IPS-11a (cell line): ENCODE measurements at regions not wholly inside any gene's neighbourhood (a gene's known extent, or its start where the extent isn't known, plus 50 kb on each side); places are given as distances from the start of the nearest gene placed in this dataset.
"Not testable (repeated sequence)": the region's sequence is repeated elsewhere in the genome, so short reads cannot be mapped to it uniquely, and the experiment has no call there.

Experiments used
- H3K4me3 ChIP-seq: one replicate; pipeline ENCODE4 v1.5.1; 2013; ENCODE audit warnings: low read depth, low read length, control low read depth

- no peak overlapping the region for H3K4me3 ChIP-seq
These were observed 147.4 kb downstream of the ABHD5 start for GRCh38 chr3:43838009-43838758.

- H3K4me3 ChIP-seq: no peak overlapping the region
These were observed 148.1 kb downstream of the ABHD5 start for GRCh38 chr3:43838877-43839276.

GRCh38 chr3:43843386-43843785 lies 152.6 kb downstream of the ABHD5 start:
- no peak overlapping the region for H3K4me3 ChIP-seq

DNA sequence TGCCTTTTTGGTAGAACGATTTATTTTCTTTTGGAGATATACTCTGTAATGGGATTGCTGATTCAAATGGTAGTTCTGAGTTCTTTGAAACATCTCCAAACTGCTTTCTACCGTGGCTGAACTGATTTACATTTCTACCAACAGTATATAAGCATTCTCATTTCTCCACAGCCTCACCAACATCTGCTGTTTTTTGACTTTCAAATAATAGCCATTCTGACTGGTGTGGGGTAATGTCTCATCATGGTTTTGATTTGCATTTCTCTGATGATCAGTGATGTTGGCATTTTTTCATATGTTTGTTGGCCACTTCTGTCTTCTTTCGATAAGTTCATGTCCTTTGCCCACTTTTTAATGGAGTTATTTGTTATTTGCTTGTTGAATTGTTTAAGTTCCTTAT lies 154.0 kb downstream of the ABHD5 start:
- no peak overlapping the region for H3K4me3 ChIP-seq

GRCh38 chr3:43845553-43845952 lies 154.8 kb downstream of the ABHD5 start:
- not testable (repeated sequence) for H3K4me3 ChIP-seq

DNA sequence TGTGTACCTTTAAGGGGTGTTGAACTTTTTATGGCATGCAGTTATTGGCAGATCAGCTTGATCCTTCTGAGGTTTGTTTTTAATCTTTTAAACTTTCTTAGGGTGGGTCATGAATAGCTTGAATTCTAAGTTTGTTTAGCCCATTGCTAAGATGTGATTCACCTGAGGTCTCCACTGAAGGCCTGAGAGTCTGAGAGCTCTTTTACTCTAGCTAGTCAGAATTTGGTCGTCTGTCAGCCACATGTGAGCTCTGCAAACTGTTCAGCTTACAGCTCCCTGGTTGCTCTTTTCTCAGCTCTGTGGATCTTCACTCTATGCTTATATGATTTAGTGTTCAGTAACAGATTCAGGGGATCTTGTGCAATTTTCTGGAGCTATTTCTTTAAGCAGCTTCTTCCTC lies 161.3 kb downstream of the ABHD5 start:
- no peak overlapping the region for H3K4me3 ChIP-seq

- no peak overlapping the region for H3K4me3 ChIP-seq
These were observed 163.5 kb downstream of the ABHD5 start for GRCh38 chr3:43854283-43854682.

GRCh38 chr3:43854916-43855315 lies 164.2 kb downstream of the ABHD5 start:
- H3K4me3 ChIP-seq: no peak overlapping the region

DNA sequence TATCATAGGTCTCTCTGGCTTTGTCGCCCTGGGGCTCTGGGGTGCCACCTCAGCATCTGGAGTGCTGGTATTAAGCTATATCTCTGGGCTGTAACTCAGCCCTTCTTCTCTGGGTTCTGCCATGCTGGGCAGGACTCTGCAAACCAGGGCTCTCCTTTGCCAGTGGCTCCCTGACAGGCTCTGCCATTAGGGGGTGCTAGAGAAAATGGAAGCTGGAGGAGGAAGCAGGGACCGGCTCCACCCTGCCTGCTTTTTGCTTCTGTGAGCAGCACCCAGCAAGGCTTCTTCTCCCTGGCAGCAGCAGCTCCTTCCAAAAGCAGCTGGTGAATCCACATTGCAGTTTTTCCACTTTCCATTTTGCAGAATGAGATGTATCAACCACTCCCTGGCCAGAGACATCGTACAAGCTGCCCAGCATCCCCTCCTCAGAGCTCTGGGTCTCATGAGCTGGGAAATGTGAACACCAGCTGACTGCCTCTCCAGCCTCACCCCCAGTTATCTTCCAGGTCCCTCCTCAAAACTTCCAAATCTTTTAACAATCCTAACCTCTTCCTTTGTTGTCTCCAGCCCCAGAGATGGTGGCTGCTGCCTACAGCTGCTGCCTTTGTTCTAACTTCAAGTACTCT lies 165.0 kb downstream of the ABHD5 start:
- no peak overlapping the region for H3K4me3 ChIP-seq

GRCh38 chr3:43856351-43856750 lies 165.6 kb downstream of the ABHD5 start:
- H3K4me3 ChIP-seq: no peak overlapping the region

- no peak overlapping the region for H3K4me3 ChIP-seq
These were observed 166.0 kb downstream of the ABHD5 start for GRCh38 chr3:43856761-43857160.

DNA sequence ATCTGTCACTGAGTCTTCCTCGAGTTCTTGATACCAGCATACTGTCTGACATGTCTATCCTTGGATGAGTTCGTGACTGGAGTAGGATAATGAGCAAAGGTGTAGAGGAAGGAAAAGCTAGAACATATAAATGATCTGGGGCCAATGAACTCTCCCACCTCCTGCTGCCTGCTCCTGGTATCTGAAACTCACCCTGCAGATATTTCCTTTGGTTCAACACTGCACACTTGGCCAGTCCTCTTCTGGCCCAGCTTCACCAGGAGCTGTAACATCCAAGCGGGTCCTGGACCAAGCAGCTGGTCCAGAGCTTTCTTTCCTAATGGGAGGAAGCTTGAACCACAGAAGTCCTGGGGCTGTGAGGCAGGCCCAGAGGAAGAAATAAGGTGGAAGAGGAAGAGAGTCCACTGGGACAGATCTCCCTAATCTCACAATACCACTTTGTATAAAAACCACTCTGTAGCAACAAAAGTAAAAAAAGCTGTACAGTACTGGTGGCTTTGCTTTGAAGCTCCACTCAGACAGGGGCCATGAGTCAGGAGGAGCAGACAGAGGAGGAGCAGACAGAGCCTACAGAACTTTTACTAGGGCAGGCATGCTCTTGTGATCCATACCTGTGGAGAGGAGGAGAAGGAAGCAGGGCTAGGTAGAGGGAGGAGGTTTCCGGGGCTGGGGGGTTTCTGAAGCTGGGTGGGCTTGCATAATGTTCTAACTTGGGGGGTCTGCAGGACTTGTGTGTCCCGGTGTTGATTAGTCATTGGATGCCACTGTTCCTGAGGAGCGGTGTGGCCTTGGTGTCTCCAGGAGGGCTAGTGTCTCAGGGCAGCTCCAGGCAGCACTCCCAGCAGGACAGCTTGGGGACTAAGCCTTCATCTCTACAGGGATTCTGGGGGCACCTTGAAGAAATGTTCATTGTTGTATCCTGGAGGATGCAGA lies 166.9 kb downstream of the ABHD5 start:
- no peak overlapping the region for H3K4me3 ChIP-seq

DNA sequence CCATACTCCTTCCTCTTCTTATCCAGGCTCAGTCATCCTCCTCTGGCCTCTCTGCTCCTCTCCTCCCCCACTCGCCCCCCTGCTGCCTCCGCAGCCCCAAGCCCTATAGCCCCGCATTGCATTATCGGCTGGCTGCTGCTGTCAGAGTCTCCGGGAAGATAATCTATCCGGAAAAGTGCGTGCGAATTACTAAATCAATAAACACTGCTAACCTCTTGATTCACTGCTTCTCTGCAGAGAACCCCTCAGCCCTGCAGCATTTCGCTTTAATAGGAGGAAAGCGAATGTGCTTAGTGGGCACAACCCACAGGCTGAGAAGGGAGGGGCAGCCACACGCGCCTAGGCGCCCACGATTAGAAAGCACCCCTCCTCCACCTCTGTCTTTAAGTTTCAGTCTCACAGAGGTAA lies 167.6 kb downstream of the ABHD5 start:
- H3K4me3 ChIP-seq: no peak overlapping the region

- H3K4me3 ChIP-seq: no peak overlapping the region
These were observed 169.0 kb downstream of the ABHD5 start for GRCh38 chr3:43859766-43860165.

- H3K4me3 ChIP-seq: no peak overlapping the region
These were observed 170.9 kb downstream of the ABHD5 start for GRCh38 chr3:43861635-43862034.

DNA sequence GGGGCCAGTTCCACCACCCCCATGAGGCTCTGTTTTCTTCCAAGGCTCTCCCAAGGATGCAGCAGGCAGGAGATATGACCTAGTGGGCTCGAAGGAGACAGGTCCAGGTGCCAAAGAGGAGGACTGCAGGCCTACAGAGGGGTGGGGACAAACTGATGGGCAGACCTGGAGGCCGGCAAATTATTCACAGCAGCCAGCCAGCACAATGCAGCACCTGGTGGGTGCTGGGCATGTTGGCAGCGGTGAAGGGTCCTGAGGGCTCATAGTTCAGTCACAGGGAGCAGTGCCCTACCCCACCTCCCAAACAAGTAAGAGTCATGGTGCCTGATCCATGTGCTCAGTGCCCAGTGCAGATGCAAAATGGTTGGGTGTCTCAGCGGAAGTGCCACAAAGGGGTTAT lies 171.7 kb downstream of the ABHD5 start:
- no peak overlapping the region for H3K4me3 ChIP-seq

DNA sequence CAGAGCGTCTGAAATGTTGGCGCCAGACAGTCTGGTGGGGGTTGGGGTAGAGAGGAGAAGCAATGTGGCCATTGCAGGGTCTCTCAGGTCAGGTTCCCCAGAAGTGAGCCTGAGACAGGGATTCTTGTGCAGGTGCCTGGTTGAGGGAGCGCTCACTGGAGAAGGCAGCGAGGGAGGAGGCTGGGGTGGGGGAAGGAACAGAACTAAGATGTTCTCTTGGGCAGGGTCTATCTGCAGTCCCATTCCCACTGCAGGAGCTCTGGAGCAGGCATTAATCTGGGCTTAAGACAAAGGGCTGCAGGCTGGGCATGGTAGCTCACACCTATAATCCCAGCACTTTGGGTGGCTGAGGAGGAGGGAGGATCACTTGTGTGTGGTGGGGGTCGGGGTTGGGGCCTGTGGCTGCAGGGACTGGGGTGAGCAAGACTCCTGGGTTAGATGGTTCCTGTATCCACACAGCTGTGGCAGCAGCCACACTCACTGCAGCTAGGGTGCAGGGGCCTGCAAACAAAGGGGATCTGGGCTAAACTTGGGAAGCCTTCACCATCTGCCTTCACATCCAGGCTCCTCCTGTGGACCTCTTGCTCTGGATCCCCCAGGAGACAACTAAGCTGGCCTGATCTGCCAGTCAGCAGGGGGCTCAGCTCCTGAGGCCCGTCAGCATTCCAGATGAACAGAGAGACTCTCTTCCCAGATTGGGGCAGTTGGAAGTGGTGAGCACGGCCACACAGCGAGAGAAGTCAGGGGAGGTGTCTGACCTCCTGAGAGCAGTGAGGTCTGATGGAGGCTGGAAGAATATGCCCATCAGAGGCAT lies 172.5 kb downstream of the ABHD5 start:
- H3K4me3 ChIP-seq: no peak overlapping the region

DNA sequence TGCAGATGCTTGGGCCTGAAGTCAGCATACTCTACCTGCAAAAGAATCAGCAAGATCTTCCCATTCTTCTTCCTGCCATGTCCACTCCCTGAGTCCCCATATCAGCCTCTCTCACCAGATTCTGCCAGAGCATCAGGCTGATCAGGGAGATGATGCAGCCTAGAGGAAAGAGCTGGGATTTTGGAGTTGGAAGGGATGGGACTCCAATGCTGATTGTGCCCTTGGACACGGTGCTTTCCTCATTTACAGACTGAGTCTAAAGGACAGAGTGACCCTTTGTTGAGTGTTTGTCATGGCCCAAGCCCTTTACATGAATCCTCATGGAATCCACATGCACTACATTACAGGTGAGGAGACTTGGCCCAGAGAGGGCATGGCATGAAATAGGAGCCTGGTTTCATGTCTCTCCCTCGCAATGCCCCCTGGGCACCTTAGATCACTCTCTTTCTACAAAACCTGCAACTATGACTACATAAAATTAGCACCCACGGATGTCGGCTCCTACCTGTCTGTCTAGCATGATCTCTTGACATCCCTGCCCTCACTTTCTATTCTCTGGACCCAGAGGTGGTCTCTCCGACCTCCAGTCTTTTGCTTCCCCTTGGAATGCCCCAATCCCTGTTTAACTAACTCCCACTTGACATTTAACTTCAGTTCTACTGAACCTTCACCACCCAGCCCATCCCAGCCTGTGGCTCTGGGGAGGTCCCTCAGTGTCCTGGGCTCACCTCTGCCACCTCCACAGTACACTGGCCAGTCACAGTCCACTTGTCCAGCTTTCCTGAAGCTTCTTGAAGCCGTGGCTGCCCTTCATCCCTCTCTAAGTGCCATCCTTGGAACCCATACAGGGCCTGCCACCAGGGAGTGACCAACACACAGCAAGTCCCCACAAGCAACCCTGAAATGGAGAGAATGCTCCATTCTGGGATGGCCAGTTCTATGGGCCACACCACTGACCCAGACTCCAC lies 173.5 kb downstream of the ABHD5 start:
- no peak overlapping the region for H3K4me3 ChIP-seq

DNA sequence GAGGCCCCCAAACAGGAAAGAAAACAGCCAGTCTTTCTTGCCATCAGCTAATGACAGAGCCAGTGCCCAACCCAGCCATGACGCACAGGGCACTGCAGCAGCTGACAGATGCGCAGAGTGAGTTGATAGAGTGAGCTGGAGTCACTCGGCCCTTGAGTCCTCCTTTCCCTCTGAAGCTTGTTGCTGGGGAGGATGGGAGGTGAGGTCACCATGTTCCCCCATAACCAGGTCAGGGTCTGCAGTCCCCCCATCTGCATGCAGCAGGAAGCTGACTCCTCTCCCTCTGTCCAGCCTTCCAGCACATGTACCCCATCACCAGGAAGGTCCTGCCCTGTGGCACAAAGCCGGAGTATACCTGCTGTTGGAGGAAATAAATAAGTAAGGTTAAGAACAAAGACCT lies 174.6 kb downstream of the ABHD5 start:
- H3K4me3 ChIP-seq: no peak overlapping the region
